ENCODE measurements at regions not wholly inside any gene's neighbourhood (a gene's known extent, or its start where the extent isn't known, plus 50 kb on each side); places are given as distances from the start of the nearest gene placed in this dataset.

GRCh38 chr3:162007722-162008121, 511.1 kb downstream of the OTOL1 start:
- no peak for DNase-seq (ENCODE audit: low read depth)

GRCh38 chr3:162012633-162013032, 516.0 kb downstream of the OTOL1 start:
- DNase-seq (ENCODE audit: low read depth) = no peak

- no peak for DNase-seq (ENCODE audit: low read depth)
Observed at GRCh38 chr3:162014284-162014683, 517.7 kb downstream of the OTOL1 start.

- no peak for DNase-seq (ENCODE audit: low read depth)
Observed at GRCh38 chr3:162015856-162016255, 519.2 kb downstream of the OTOL1 start.

- no peak for DNase-seq (ENCODE audit: low read depth)
Observed at GRCh38 chr3:162019817-162020216, 523.2 kb downstream of the OTOL1 start.

- DNase-seq (ENCODE audit: low read depth) = no peak
Observed at GRCh38 chr3:162021206-162021605, 524.6 kb downstream of the OTOL1 start.

- no peak for DNase-seq (ENCODE audit: low read depth)
Observed at GRCh38 chr3:162022911-162023310, 526.3 kb downstream of the OTOL1 start.

GRCh38 chr3:162029736-162030135, 533.1 kb downstream of the OTOL1 start:
- DNase-seq (ENCODE audit: low read depth) = no peak

GRCh38 chr3:162034368-162034767, 537.8 kb downstream of the OTOL1 start:
- DNase-seq (ENCODE audit: low read depth) = peak; percentile 3

GRCh38 chr3:162041622-162042021, 545.0 kb downstream of the OTOL1 start:
- DNase-seq (ENCODE audit: low read depth) = no peak

- DNase-seq (ENCODE audit: low read depth) = no peak
Observed at GRCh38 chr3:162052636-162053035, 556.0 kb downstream of the OTOL1 start.

GRCh38 chr3:162072656-162073164, 576.1 kb downstream of the OTOL1 start:
- DNase-seq (ENCODE audit: low read depth) = no peak

- no peak for DNase-seq (ENCODE audit: low read depth)
Observed at GRCh38 chr3:162073422-162073975, 576.9 kb downstream of the OTOL1 start.

GRCh38 chr3:162077108-162077507, 580.5 kb downstream of the OTOL1 start:
- DNase-seq (ENCODE audit: low read depth) = no peak

GRCh38 chr3:162082516-162082915, 585.9 kb downstream of the OTOL1 start:
- DNase-seq (ENCODE audit: low read depth) = no peak

- no peak for DNase-seq (ENCODE audit: low read depth)
Observed at GRCh38 chr3:162087361-162087760, 590.8 kb downstream of the OTOL1 start.

- DNase-seq (ENCODE audit: low read depth) = no peak
Observed at GRCh38 chr3:162092751-162093150, 596.1 kb downstream of the OTOL1 start.

GRCh38 chr3:162094301-162094700, 597.7 kb downstream of the OTOL1 start:
- DNase-seq (ENCODE audit: low read depth) = no peak

GRCh38 chr3:162096874-162097273, 600.3 kb downstream of the OTOL1 start:
- DNase-seq (ENCODE audit: low read depth) = no peak

- DNase-seq (ENCODE audit: low read depth) = no peak
Observed at GRCh38 chr3:162103808-162104207, 607.2 kb downstream of the OTOL1 start.

- no peak for DNase-seq (ENCODE audit: low read depth)
Observed at GRCh38 chr3:162111861-162112260, 615.3 kb downstream of the OTOL1 start.

GRCh38 chr3:162112719-162113118, 616.1 kb downstream of the OTOL1 start:
- no peak for DNase-seq (ENCODE audit: low read depth)

GRCh38 chr3:162117961-162118360, 621.4 kb downstream of the OTOL1 start:
- DNase-seq (ENCODE audit: low read depth) = no peak

- DNase-seq (ENCODE audit: low read depth) = no peak
Observed at GRCh38 chr3:162119651-162120050, 623.0 kb downstream of the OTOL1 start.

All from RPMI7951 (cell line).